Neural crest cell (in vitro differentiated cells): ENCODE measurements at regions not wholly inside any gene's neighbourhood (a gene's known extent, or its start where the extent isn't known, plus 50 kb on each side); places are given as distances from the start of the nearest gene placed in this dataset.
"Not testable (repeated sequence)": the region's sequence is repeated elsewhere in the genome, so short reads cannot be mapped to it uniquely, and the experiment has no call there.

Experiments
- DNase-seq: peaks from one replicate; pipeline ENCODE4 v3.0.0; 2021; ENCODE audit warnings: low read depth, mixed read lengths, low spot score
- H3K27ac Mint-ChIP-seq: one replicate; pipeline ENCODE4 v1.8.0; 2021; ENCODE audit warnings: mild to moderate bottlenecking, mixed read lengths; ENCODE audit not compliant: unreplicated experiment
- H3K27me3 Mint-ChIP-seq: 2 replicates; pipeline ENCODE4 v1.8.0; 2021; ENCODE audit warnings: low read depth, mild to moderate bottlenecking, mixed read lengths
- H3K36me3 Mint-ChIP-seq: 2 replicates; pipeline ENCODE4 v1.8.0; 2021; ENCODE audit warnings: low read depth, mild to moderate bottlenecking, mixed read lengths
- H3K4me1 Mint-ChIP-seq: 2 replicates; pipeline ENCODE4 v1.8.0; 2021; ENCODE audit warnings: mixed read lengths
- H3K4me3 Mint-ChIP-seq: one replicate; pipeline ENCODE4 v1.8.0; 2021; ENCODE audit warnings: mild to moderate bottlenecking, mixed read lengths
- H3K9me3 Mint-ChIP-seq: 2 replicates; pipeline ENCODE4 v1.8.0; 2021; ENCODE audit warnings: mixed read lengths
- TF ChIP-seq, protein P1 (sequence below): fragments of 200-600 bp; sonication (generic); conservative IDR thresholded peaks from 2 replicates; pipeline ENCODE4 v1.5.0; 2021; ENCODE audit warnings: antibody characterized with exemption, mild to moderate bottlenecking

DNA sequence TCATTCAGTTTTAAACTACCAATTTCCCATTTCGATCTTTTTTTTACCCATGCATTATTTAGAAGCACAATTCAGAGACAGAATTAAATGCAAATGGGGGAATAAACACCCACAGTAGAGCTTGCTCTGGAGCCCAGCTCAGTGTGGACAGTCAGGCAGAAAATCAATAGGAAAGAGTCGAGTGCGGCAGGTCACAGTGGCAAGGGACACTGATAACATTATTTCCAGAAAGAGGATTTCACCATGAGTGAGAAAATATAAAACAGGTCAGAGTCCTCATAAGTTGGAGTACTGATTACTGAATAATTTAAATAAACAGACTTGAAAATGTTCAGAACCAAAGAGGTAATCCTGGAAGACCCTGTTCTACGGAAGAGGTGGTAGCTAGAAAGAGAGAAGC is 532.5 kb downstream of the CCSER2 start:
- Mint-ChIP-seq H3K27ac (no peak overlapping the region), H3K4me1 (no peaks in the 10 kb centered on the region), H3K27me3 (no peaks in the 10 kb centered on the region), H3K9me3 (peaks cover 3% of the 10 kb centered on the region), H3K4me3 (no peak overlapping the region), H3K36me3 (peaks cover 3% of the 10 kb centered on the region)
- TF ChIP-seq, protein P1, sequence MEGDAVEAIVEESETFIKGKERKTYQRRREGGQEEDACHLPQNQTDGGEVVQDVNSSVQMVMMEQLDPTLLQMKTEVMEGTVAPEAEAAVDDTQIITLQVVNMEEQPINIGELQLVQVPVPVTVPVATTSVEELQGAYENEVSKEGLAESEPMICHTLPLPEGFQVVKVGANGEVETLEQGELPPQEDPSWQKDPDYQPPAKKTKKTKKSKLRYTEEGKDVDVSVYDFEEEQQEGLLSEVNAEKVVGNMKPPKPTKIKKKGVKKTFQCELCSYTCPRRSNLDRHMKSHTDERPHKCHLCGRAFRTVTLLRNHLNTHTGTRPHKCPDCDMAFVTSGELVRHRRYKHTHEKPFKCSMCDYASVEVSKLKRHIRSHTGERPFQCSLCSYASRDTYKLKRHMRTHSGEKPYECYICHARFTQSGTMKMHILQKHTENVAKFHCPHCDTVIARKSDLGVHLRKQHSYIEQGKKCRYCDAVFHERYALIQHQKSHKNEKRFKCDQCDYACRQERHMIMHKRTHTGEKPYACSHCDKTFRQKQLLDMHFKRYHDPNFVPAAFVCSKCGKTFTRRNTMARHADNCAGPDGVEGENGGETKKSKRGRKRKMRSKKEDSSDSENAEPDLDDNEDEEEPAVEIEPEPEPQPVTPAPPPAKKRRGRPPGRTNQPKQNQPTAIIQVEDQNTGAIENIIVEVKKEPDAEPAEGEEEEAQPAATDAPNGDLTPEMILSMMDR = no peak
- no peak for DNase-seq

- no peak overlapping the region for H3K4me3 Mint-ChIP-seq
- TF ChIP-seq, protein P1 = no peak
- H3K27ac Mint-ChIP-seq = no peak overlapping the region
- H3K9me3 Mint-ChIP-seq = peaks cover 6% of the 10 kb centered on the region
- peaks cover 5% of the 10 kb centered on the region for H3K36me3 Mint-ChIP-seq
- no peak for DNase-seq
- no peaks in the 10 kb centered on the region for H3K4me1 Mint-ChIP-seq
- no peaks in the 10 kb centered on the region for H3K27me3 Mint-ChIP-seq
Observed at GRCh38 chr10:84862551-84862950, 534.2 kb downstream of the CCSER2 start.

DNA sequence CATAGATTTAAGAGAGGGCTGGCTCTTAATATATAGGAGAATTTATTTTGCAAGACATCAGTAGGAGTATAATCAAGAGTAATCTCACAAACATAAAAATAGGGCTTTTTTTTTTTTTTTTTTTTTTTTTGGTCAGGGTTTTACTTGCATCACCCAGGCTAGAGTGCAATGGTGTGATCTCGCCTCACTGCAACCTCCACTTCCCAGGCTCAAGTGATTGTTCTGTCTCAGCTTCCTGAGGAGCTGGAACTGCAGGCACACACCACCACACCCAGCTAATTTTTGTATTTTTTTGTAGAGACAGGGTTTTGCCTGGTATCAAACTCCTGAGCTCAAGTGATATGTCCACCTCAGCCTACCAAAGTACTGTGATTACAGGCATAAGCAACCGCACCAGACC is 535.3 kb downstream of the CCSER2 start:
- Mint-ChIP-seq H3K27me3 (no peaks in the 10 kb centered on the region), H3K9me3 (peaks cover 12% of the 10 kb centered on the region), H3K36me3 (peaks cover 5% of the 10 kb centered on the region), H3K4me3 (no peak overlapping the region), H3K27ac (no peak overlapping the region), H3K4me1 (no peaks in the 10 kb centered on the region)
- DNase-seq = no peak
- TF ChIP-seq, protein P1 = no peak

GRCh38 chr10:84876116-84876999 is 548.0 kb downstream of the CCSER2 start:
- Mint-ChIP-seq H3K27ac (no peak overlapping the region), H3K9me3 (no peaks in the 10 kb centered on the region), H3K4me3 (no peak overlapping the region), H3K36me3 (no peaks in the 10 kb centered on the region), H3K4me1 (no peaks in the 10 kb centered on the region), H3K27me3 (no peaks in the 10 kb centered on the region)
- DNase-seq = no peak
- TF ChIP-seq, protein P1 = no peak

GRCh38 chr10:84879991-84880390 is 551.6 kb downstream of the CCSER2 start:
- H3K4me1 Mint-ChIP-seq = no peaks in the 10 kb centered on the region
- H3K36me3 Mint-ChIP-seq = no peaks in the 10 kb centered on the region

GRCh38 chr10:84881696-84882095 is 553.3 kb downstream of the CCSER2 start:
- not testable (repeated sequence) for H3K9me3 Mint-ChIP-seq, H3K27ac Mint-ChIP-seq, H3K27me3 Mint-ChIP-seq, DNase-seq, H3K36me3 Mint-ChIP-seq, H3K4me3 Mint-ChIP-seq, H3K4me1 Mint-ChIP-seq

More at GRCh38 chr10:84879991-84880390, 551.6 kb downstream of the CCSER2 start:
- H3K4me3 Mint-ChIP-seq = no peak overlapping the region
- H3K27ac Mint-ChIP-seq = no peak overlapping the region
- no peak for DNase-seq
- no peaks in the 10 kb centered on the region for H3K9me3 Mint-ChIP-seq
- TF ChIP-seq, protein P1 = no peak
- no peaks in the 10 kb centered on the region for H3K27me3 Mint-ChIP-seq
